HL-60 (cell line): ENCODE measurements at regions not wholly inside any gene's neighbourhood (a gene's known extent, or its start where the extent isn't known, plus 50 kb on each side); places are given as distances from the start of the nearest gene placed in this dataset.

Source experiments
- GABPA ChIP-seq: IDR thresholded peaks from 2 replicates; pipeline ENCODE4 v1.6.1; 2012; ENCODE audit warnings: low read depth
- POLR2AphosphoS5 ChIP-seq: IDR thresholded peaks from 2 replicates; pipeline ENCODE4 v1.6.1; 2012; ENCODE audit warnings: low read depth
- SPI1 ChIP-seq: IDR thresholded peaks from 2 replicates; pipeline ENCODE4 v1.6.1; 2012; ENCODE audit warnings: low read depth, mild to moderate bottlenecking, borderline replicate concordance
- TF ChIP-seq, protein P1 (sequence below): IDR thresholded peaks from one replicate; pipeline ENCODE4 v1.5.1; 2011; ENCODE audit warnings: low read length, control low read depth, inconsistent platforms; ENCODE audit not compliant: insufficient read depth
- TF ChIP-seq, protein P2 (sequence below): IDR thresholded peaks from 2 replicates; pipeline ENCODE4 v1.6.1; 2012; ENCODE audit warnings: low read depth; ENCODE audit not compliant: insufficient replicate concordance

- TF ChIP-seq, protein P1, sequence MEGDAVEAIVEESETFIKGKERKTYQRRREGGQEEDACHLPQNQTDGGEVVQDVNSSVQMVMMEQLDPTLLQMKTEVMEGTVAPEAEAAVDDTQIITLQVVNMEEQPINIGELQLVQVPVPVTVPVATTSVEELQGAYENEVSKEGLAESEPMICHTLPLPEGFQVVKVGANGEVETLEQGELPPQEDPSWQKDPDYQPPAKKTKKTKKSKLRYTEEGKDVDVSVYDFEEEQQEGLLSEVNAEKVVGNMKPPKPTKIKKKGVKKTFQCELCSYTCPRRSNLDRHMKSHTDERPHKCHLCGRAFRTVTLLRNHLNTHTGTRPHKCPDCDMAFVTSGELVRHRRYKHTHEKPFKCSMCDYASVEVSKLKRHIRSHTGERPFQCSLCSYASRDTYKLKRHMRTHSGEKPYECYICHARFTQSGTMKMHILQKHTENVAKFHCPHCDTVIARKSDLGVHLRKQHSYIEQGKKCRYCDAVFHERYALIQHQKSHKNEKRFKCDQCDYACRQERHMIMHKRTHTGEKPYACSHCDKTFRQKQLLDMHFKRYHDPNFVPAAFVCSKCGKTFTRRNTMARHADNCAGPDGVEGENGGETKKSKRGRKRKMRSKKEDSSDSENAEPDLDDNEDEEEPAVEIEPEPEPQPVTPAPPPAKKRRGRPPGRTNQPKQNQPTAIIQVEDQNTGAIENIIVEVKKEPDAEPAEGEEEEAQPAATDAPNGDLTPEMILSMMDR: no peak
- TF ChIP-seq POLR2AphosphoS5 (no peak), GABPA (no peak), SPI1 (no peak)
- TF ChIP-seq, protein P2, sequence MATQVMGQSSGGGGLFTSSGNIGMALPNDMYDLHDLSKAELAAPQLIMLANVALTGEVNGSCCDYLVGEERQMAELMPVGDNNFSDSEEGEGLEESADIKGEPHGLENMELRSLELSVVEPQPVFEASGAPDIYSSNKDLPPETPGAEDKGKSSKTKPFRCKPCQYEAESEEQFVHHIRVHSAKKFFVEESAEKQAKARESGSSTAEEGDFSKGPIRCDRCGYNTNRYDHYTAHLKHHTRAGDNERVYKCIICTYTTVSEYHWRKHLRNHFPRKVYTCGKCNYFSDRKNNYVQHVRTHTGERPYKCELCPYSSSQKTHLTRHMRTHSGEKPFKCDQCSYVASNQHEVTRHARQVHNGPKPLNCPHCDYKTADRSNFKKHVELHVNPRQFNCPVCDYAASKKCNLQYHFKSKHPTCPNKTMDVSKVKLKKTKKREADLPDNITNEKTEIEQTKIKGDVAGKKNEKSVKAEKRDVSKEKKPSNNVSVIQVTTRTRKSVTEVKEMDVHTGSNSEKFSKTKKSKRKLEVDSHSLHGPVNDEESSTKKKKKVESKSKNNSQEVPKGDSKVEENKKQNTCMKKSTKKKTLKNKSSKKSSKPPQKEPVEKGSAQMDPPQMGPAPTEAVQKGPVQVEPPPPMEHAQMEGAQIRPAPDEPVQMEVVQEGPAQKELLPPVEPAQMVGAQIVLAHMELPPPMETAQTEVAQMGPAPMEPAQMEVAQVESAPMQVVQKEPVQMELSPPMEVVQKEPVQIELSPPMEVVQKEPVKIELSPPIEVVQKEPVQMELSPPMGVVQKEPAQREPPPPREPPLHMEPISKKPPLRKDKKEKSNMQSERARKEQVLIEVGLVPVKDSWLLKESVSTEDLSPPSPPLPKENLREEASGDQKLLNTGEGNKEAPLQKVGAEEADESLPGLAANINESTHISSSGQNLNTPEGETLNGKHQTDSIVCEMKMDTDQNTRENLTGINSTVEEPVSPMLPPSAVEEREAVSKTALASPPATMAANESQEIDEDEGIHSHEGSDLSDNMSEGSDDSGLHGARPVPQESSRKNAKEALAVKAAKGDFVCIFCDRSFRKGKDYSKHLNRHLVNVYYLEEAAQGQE: no peak
These were observed 97.9 kb upstream of the ETV3 start for GRCh38 chr1:157236072-157236471.
